ENCODE measurements at regions not wholly inside any gene's neighbourhood (a gene's known extent, or its start where the extent isn't known, plus 50 kb on each side); places are given as distances from the start of the nearest gene placed in this dataset.
"Not testable (repeated sequence)": the region's sequence is repeated elsewhere in the genome, so short reads cannot be mapped to it uniquely, and the experiment has no call there.

DNA sequence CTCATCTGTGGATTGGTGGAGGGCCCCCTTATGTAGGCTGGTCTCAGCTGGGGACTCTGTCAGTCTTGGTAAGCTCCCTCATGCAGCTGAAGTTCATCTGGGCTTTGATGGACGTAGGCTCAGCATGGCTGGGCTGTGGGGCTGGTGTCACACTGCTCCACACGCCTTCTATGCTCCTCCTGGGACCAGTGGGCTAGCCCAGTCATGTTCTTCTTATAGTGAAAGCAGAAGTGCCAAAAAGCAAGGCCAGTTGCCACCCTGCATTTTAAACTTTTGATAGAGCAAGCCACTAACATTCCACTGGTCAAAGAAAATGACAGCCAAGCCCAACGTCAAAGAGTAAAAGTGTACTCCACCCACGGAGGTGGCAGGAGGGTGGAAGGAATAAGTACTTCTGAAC lies 165.5 kb downstream of the MEX3B start:
- no peaks in the 10 kb centered on the region for H3K79me2 ChIP-seq (ENCODE audit: insufficient read depth, low read length)
- no peak overlapping the region for H2AFZ ChIP-seq (ENCODE audit: low read length)
- H4K5ac ChIP-seq (ENCODE audit: insufficient read length, low read depth, low read length): no peak overlapping the region
- no peak overlapping the region for H3K23ac ChIP-seq (ENCODE audit: insufficient read length, low read depth, low read length)
- Mint-ChIP-seq H3K27ac (no peak overlapping the region), H3K27me3 (ENCODE audit: low read depth) (no peaks in the 10 kb centered on the region), H3K9me3 (peaks cover 0 to 3% of the 10 kb centered on the region in 2 experiments; a peak in 2 of 5 replicates), H3K4me3 (no peak overlapping the region), H3K4me1 (peaks cover 12 to 13% of the 10 kb centered on the region in 2 experiments), H3K36me3 (ENCODE audit: insufficient read depth in 1 of 3, low read depth in 3 of 3) (peaks cover 0 to 4% (median 0%) of the 10 kb centered on the region in 3 experiments; a peak in 1 of 7 replicates)
- H3K27ac ChIP-seq (ENCODE audit: insufficient read length, low read depth, low read length): no peak overlapping the region
- H3K14ac ChIP-seq (ENCODE audit: insufficient read depth, low read length): no peak overlapping the region
- WGBS (ENCODE audit: extremely low coverage, insufficient read length, low lambda C conversion rate): no CpG with 5 or more reads among the region's 4 CpGs
- H2BK5ac ChIP-seq (ENCODE audit: insufficient read length, low read length): no peak overlapping the region
- H2BK15ac ChIP-seq (ENCODE audit: low read depth, low read length): no peak overlapping the region
- H4K91ac ChIP-seq (ENCODE audit: insufficient read length, low read depth, low read length): no peak overlapping the region
- no peaks in the 10 kb centered on the region for H3K4me1 ChIP-seq (ENCODE audit: insufficient read depth, low read length)
- H4K20me1 ChIP-seq (ENCODE audit: control insufficient read depth, insufficient read depth, insufficient read length): no peaks in the 10 kb centered on the region
- no peak for DNase-seq
- H3K9me3 ChIP-seq (ENCODE audit: control insufficient read depth, low read depth, low read length): no peaks in the 10 kb centered on the region
- H2BK12ac ChIP-seq (ENCODE audit: insufficient read length, low read depth, low read length): no peak overlapping the region
- H3K4ac ChIP-seq (ENCODE audit: low read depth, low read length): no peak overlapping the region
- no peaks in the 10 kb centered on the region for H3K79me1 ChIP-seq (ENCODE audit: insufficient read depth, low read depth, low read length, poor library complexity, severe bottlenecking)
- no peak overlapping the region for H2BK120ac ChIP-seq (ENCODE audit: low read depth, low read length, poor library complexity, severe bottlenecking)
- no peak overlapping the region for H3K4me2 ChIP-seq (ENCODE audit: insufficient read depth, insufficient read length, low read length)
- H4K8ac ChIP-seq (replicated peaks; ENCODE audit: insufficient read length, low read depth, low read length): no peak overlapping the region
- H2AK5ac ChIP-seq (ENCODE audit: insufficient read length, low read length): no peak overlapping the region
- no peak overlapping the region for H3K9ac ChIP-seq (ENCODE audit: extremely low read depth, insufficient read length, low read length)
- H3K18ac ChIP-seq (ENCODE audit: insufficient read length, low read depth, low read length): no peak overlapping the region
- no peaks in the 10 kb centered on the region for H3K23me2 ChIP-seq (ENCODE audit: insufficient read length, low read depth, low read length, poor library complexity, severe bottlenecking)
- H3K27me3 ChIP-seq (ENCODE audit: insufficient read depth, low read length): no peaks in the 10 kb centered on the region
- no peak overlapping the region for H2BK20ac ChIP-seq (ENCODE audit: low read depth, low read length, poor library complexity, severe bottlenecking)
- no peak overlapping the region for H3K56ac ChIP-seq (ENCODE audit: insufficient read length, low read depth, low read length)
- H3T11ph ChIP-seq (ENCODE audit: low read length): no peak overlapping the region
- TF ChIP-seq, protein P1, sequence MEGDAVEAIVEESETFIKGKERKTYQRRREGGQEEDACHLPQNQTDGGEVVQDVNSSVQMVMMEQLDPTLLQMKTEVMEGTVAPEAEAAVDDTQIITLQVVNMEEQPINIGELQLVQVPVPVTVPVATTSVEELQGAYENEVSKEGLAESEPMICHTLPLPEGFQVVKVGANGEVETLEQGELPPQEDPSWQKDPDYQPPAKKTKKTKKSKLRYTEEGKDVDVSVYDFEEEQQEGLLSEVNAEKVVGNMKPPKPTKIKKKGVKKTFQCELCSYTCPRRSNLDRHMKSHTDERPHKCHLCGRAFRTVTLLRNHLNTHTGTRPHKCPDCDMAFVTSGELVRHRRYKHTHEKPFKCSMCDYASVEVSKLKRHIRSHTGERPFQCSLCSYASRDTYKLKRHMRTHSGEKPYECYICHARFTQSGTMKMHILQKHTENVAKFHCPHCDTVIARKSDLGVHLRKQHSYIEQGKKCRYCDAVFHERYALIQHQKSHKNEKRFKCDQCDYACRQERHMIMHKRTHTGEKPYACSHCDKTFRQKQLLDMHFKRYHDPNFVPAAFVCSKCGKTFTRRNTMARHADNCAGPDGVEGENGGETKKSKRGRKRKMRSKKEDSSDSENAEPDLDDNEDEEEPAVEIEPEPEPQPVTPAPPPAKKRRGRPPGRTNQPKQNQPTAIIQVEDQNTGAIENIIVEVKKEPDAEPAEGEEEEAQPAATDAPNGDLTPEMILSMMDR (conservative IDR thresholded peaks at IDR 0.05): no peak

DNA sequence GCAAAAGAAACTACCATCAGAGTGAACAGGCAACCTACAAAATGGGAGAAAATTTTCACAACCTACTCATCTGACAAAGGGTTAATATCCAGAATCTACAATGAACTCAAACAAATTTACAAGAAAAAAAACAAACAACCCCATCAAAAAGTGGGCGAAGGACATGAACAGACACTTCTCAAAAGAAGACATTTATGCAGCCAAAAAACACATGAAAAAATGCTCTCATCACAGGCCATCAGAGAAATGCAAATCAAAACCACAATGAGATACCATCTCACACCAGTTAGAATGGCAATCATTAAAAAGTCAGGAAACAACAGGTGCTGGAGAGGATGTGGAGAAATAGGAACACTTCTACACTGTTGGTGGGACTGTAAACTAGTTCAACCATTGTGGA lies 170.1 kb downstream of the MEX3B start:
- not testable (repeated sequence) for H3K14ac ChIP-seq (ENCODE audit: insufficient read depth, low read length)

More for the DNA sequence above, 170.1 kb downstream of the MEX3B start:
- H3K27ac ChIP-seq (ENCODE audit: insufficient read length, low read depth, low read length); H4K5ac ChIP-seq (ENCODE audit: insufficient read length, low read depth, low read length); H3K9me3 Mint-ChIP-seq; H3K4me3 Mint-ChIP-seq; H3T11ph ChIP-seq (ENCODE audit: low read length); H2BK20ac ChIP-seq (ENCODE audit: low read depth, low read length, poor library complexity, severe bottlenecking); DNase-seq; H2BK5ac ChIP-seq (ENCODE audit: insufficient read length, low read length); H4K8ac ChIP-seq (replicated peaks; ENCODE audit: insufficient read length, low read depth, low read length); H3K23ac ChIP-seq (ENCODE audit: insufficient read length, low read depth, low read length); H3K27me3 ChIP-seq (ENCODE audit: insufficient read depth, low read length); H3K79me1 ChIP-seq (ENCODE audit: insufficient read depth, low read depth, low read length, poor library complexity, severe bottlenecking); H3K27ac Mint-ChIP-seq; H4K91ac ChIP-seq (ENCODE audit: insufficient read length, low read depth, low read length); H3K23me2 ChIP-seq (ENCODE audit: insufficient read length, low read depth, low read length, poor library complexity, severe bottlenecking); H3K9ac ChIP-seq (ENCODE audit: extremely low read depth, insufficient read length, low read length); H3K4me1 ChIP-seq (ENCODE audit: insufficient read depth, low read length); H3K4me2 ChIP-seq (ENCODE audit: insufficient read depth, insufficient read length, low read length); H3K56ac ChIP-seq (ENCODE audit: insufficient read length, low read depth, low read length); H2BK120ac ChIP-seq (ENCODE audit: low read depth, low read length, poor library complexity, severe bottlenecking); H2AK5ac ChIP-seq (ENCODE audit: insufficient read length, low read length); H2BK15ac ChIP-seq (ENCODE audit: low read depth, low read length); H3K79me2 ChIP-seq (ENCODE audit: insufficient read depth, low read length); H4K20me1 ChIP-seq (ENCODE audit: control insufficient read depth, insufficient read depth, insufficient read length); H3K36me3 Mint-ChIP-seq (ENCODE audit: insufficient read depth in 1 of 3, low read depth in 3 of 3); H3K18ac ChIP-seq (ENCODE audit: insufficient read length, low read depth, low read length); H2BK12ac ChIP-seq (ENCODE audit: insufficient read length, low read depth, low read length); H3K27me3 Mint-ChIP-seq (ENCODE audit: low read depth); H3K4ac ChIP-seq (ENCODE audit: low read depth, low read length); H2AFZ ChIP-seq (ENCODE audit: low read length); H3K9me3 ChIP-seq (ENCODE audit: control insufficient read depth, low read depth, low read length): not testable (repeated sequence)
- H3K4me1 Mint-ChIP-seq: peaks cover 12 to 13% of the 10 kb centered on the region in 2 experiments
- WGBS (ENCODE audit: extremely low coverage, insufficient read length, low lambda C conversion rate): no CpG with 5 or more reads among the region's 1 CpG

Data from H9 (cell line).